ENCODE measurements at regions not wholly inside any gene's neighbourhood (a gene's known extent, or its start where the extent isn't known, plus 50 kb on each side); places are given as distances from the start of the nearest gene placed in this dataset.

- no peaks in the 10 kb centered on the region for H3K4me1 ChIP-seq
- TF ChIP-seq POLR2A (IDR thresholded peaks at IDR 0.05) (no peak), CTCF (IDR thresholded peaks at IDR 0.05) (no peak)
- DNase-seq (no peak), ATAC-seq (no peak)
- intact Hi-C loops (cut with DNase I), result no loop called here
- no peaks in the 10 kb centered on the region for H3K27me3 ChIP-seq
- no peaks in the 10 kb centered on the region for H3K36me3 ChIP-seq
- H3K9me3 ChIP-seq, result no peaks in the 10 kb centered on the region
- no peak overlapping the region for H3K27ac ChIP-seq
- H3K4me3 ChIP-seq, result no peak overlapping the region
- 48% methylated on average over 3 of the region's 3 CpGs for WGBS (ENCODE audit: insufficient coverage, low coverage, low lambda C conversion rate, missing lambda C conversion rate)
Measured at GRCh38 chr14:62451221-62451620, 594.0 kb downstream of the KCNH5 start.

GRCh38 chr14:62453226-62453625, 592.0 kb downstream of the KCNH5 start:
- Histone ChIP-seq H3K9me3 (no peaks in the 10 kb centered on the region), H3K27ac (no peak overlapping the region), H3K4me1 (no peaks in the 10 kb centered on the region), H3K4me3 (no peak overlapping the region), H3K36me3 (no peaks in the 10 kb centered on the region), H3K27me3 (no peaks in the 10 kb centered on the region)
- 58% methylated on average over 2 of the region's 2 CpGs for WGBS (ENCODE audit: insufficient coverage, low coverage, low lambda C conversion rate, missing lambda C conversion rate)
- ATAC-seq, result no peak
- DNase-seq, result no peak
- TF ChIP-seq POLR2A (IDR thresholded peaks at IDR 0.05) (no peak), CTCF (IDR thresholded peaks at IDR 0.05) (no peak)
- intact Hi-C loops (cut with DNase I), result no loop called here

- 61% methylated on average over 3 of the region's 3 CpGs for WGBS (ENCODE audit: insufficient coverage, low coverage, low lambda C conversion rate, missing lambda C conversion rate)
- intact Hi-C loops (cut with DNase I), result no loop called here
- Histone ChIP-seq H3K4me3 (no peak overlapping the region), H3K4me1 (no peaks in the 10 kb centered on the region), H3K27me3 (no peaks in the 10 kb centered on the region), H3K9me3 (no peaks in the 10 kb centered on the region), H3K36me3 (no peaks in the 10 kb centered on the region), H3K27ac (no peak overlapping the region)
- ATAC-seq (no peak), DNase-seq (no peak)
- TF ChIP-seq POLR2A (IDR thresholded peaks at IDR 0.05) (no peak), CTCF (IDR thresholded peaks at IDR 0.05) (no peak)
Measured at GRCh38 chr14:62455446-62455845, 589.8 kb downstream of the KCNH5 start.

GRCh38 chr14:62462988-62463387, 582.3 kb downstream of the KCNH5 start:
- DNase-seq (no peak), ATAC-seq (no peak)
- no peaks in the 10 kb centered on the region for H3K4me1 ChIP-seq
- no peaks in the 10 kb centered on the region for H3K9me3 ChIP-seq
- intact Hi-C loops (cut with DNase I), result no loop called here
- H3K27ac ChIP-seq, result no peak overlapping the region
- no peak overlapping the region for H3K4me3 ChIP-seq
- WGBS (ENCODE audit: insufficient coverage, low coverage, low lambda C conversion rate, missing lambda C conversion rate), result 60% methylated on average over 4 of the region's 4 CpGs
- TF ChIP-seq CTCF (IDR thresholded peaks at IDR 0.05), result no peak
- no peak for TF ChIP-seq POLR2A (IDR thresholded peaks at IDR 0.05)
- no peaks in the 10 kb centered on the region for H3K36me3 ChIP-seq
- no peaks in the 10 kb centered on the region for H3K27me3 ChIP-seq

GRCh38 chr14:62468946-62469345, 576.3 kb downstream of the KCNH5 start:
- H3K9me3 ChIP-seq, result no peaks in the 10 kb centered on the region
- H3K27ac ChIP-seq, result no peak overlapping the region
- TF ChIP-seq POLR2A (IDR thresholded peaks at IDR 0.05), result no peak
- TF ChIP-seq CTCF (IDR thresholded peaks at IDR 0.05), result no peak
- H3K36me3 ChIP-seq, result no peaks in the 10 kb centered on the region
- whole genome bisulfite sequencing (ENCODE audit: insufficient coverage, low coverage, low lambda C conversion rate, missing lambda C conversion rate), result 63% methylated on average over 1 of the region's 1 CpG
- DNase-seq, result no peak
- intact Hi-C loops (cut with DNase I), result no loop called here
- H3K4me3 ChIP-seq, result no peak overlapping the region
- H3K27me3 ChIP-seq, result no peaks in the 10 kb centered on the region
- no peaks in the 10 kb centered on the region for H3K4me1 ChIP-seq
- ATAC-seq, result no peak
